Keratinocyte (primary cell): ENCODE measurements at regions not wholly inside any gene's neighbourhood (a gene's known extent, or its start where the extent isn't known, plus 50 kb on each side); places are given as distances from the start of the nearest gene placed in this dataset.
"Not testable (repeated sequence)": the region's sequence is repeated elsewhere in the genome, so short reads cannot be mapped to it uniquely, and the experiment has no call there.

ENCODE experiments used
- DNase-seq: peaks from one replicate; pipeline ENCODE4 v3.0.0-alpha.2; 2011; ENCODE audit warnings: low read depth, missing footprints, low spot score
- FAIRE-seq: peaks from 2 replicates; lab custom pipeline; 2011; peaks lifted over from hg19 to GRCh38; lab: Jason Lieb, UNC
- H2AFZ ChIP-seq: 2 replicates; pipeline ENCODE4 v1.6.0; 2012; ENCODE audit warnings: low read length, control low read depth, inconsistent platforms; ENCODE audit not compliant: control insufficient read depth
- H3K27ac ChIP-seq: 2 replicates; pipeline ENCODE4 v1.5.1; 2011; ENCODE audit warnings: low read length; ENCODE audit not compliant: control insufficient read depth, insufficient read depth
- H3K27me3 ChIP-seq: 3 replicates; pipeline ENCODE4 v1.6.0; 2011; ENCODE audit warnings: low read length; ENCODE audit not compliant: control insufficient read depth, insufficient read depth; ENCODE audit errors: extremely low read depth
- H3K36me3 ChIP-seq, 2 experiments: 2 replicates in 1 of 2; 3 replicates in 1 of 2; pipeline ENCODE4 v1.5.1; 2011; ENCODE audit warnings: low read length in 2 of 2, mild to moderate bottlenecking in 1 of 2; ENCODE audit not compliant: control insufficient read depth in 2 of 2, insufficient read depth in 2 of 2; ENCODE audit errors: extremely low read depth in 1 of 2
- H3K4me1 ChIP-seq: 3 replicates; pipeline ENCODE4 v1.5.1; 2011; ENCODE audit warnings: low read length; ENCODE audit not compliant: control insufficient read depth, insufficient read depth; ENCODE audit errors: extremely low read depth
- H3K4me2 ChIP-seq: 3 replicates; pipeline ENCODE4 v1.6.0; 2011; ENCODE audit warnings: low read depth, low read length; ENCODE audit not compliant: control insufficient read depth, insufficient read depth; ENCODE audit errors: extremely low read depth
- H3K4me3 ChIP-seq, 3 experiments: fragments of 200-600 bp in 1 of 3; sonication (generic) in 1 of 3; 2 replicates in 2 of 3; 3 replicates in 1 of 3; pipeline ENCODE4 v1.5.1; 2011 to 2016; ENCODE audit warnings: low read length in 3 of 3, mild to moderate bottlenecking in 3 of 3, control low read depth in 2 of 3, inconsistent platforms in 1 of 3, low read depth in 1 of 3, mixed read lengths in 1 of 3, mixed run types in 1 of 3, moderate library complexity in 1 of 3; ENCODE audit not compliant: control insufficient read depth in 2 of 3, insufficient read depth in 2 of 3; ENCODE audit errors: extremely low read depth in 1 of 3
- H3K79me2 ChIP-seq: 2 replicates; pipeline ENCODE4 v1.6.0; 2012; ENCODE audit warnings: low read length; ENCODE audit not compliant: control insufficient read depth, insufficient read depth
- H3K9ac ChIP-seq: 3 replicates; pipeline ENCODE4 v1.6.0; 2011; ENCODE audit warnings: low read length; ENCODE audit not compliant: control insufficient read depth, insufficient read depth; ENCODE audit errors: extremely low read depth
- H3K9me1 ChIP-seq: 3 replicates; pipeline ENCODE4 v1.6.0; 2011; ENCODE audit warnings: low read length; ENCODE audit not compliant: control insufficient read depth, insufficient read depth; ENCODE audit errors: extremely low read depth
- H3K9me3 ChIP-seq: 2 replicates; pipeline ENCODE4 v1.5.1; 2012; ENCODE audit warnings: low read depth, low read length; ENCODE audit not compliant: control insufficient read depth
- H4K20me1 ChIP-seq: 3 replicates; pipeline ENCODE4 v1.6.0; 2011; ENCODE audit warnings: low read length; ENCODE audit not compliant: control insufficient read depth, insufficient read depth; ENCODE audit errors: extremely low read depth
- EZH2 ChIP-seq: IDR thresholded peaks from one replicate; pipeline ENCODE4 v1.6.1; 2012; ENCODE audit warnings: inconsistent platforms, mild to moderate bottlenecking, low read length, moderate library complexity
- dilution Hi-C: fragments of 300-500 bp; cut with MboI; formaldehyde crosslinking; loops from one replicate; pipeline ENCODE4 v1.7.0; 2020; ENCODE audit warnings: low sequenced_read_pairs; ENCODE audit not compliant: extremely low pct_ligation_motif_present
- TF ChIP-seq, protein P1 (sequence below), 3 experiments: IDR thresholded peaks in 1 of 3; conservative IDR thresholded peaks in 1 of 3; optimal IDR thresholded peaks in 1 of 3; 2 replicates in 2 of 3; 3 replicates in 1 of 3; pipeline versions ENCODE3 to v1.5.1; 2011; ENCODE audit warnings: low read length in 3 of 3, mild to moderate bottlenecking in 3 of 3, moderate library complexity in 2 of 3, control low read depth in 1 of 3, inconsistent platforms in 1 of 3; ENCODE audit not compliant: insufficient read depth in 2 of 3; ENCODE audit errors: extremely low read depth in 1 of 3

DNA sequence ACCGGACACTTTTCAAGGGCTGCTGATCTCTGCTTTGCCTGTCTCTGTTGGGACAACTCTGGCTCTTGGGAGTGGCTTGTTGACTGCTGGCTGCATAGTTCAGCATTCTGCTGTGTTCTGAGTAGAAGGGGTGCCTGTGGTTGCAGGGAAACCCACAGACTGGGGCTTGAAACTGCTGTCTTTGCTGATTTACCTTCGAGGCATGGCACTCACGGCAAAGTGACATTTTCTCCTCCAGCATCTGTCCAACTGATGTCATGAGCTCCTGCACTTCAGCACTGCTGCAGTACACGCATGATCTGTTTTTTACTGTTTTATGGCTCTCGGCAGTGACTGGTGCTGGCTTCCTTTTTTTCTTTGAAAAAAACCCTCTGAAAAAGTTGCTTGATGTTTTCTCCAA lies 69.2 kb downstream of the SPATA31D1 start:
- dilution Hi-C loops: no loop called here
- FAIRE-seq: no peak
- H3K79me2 ChIP-seq: no peaks in the 10 kb centered on the region

DNA sequence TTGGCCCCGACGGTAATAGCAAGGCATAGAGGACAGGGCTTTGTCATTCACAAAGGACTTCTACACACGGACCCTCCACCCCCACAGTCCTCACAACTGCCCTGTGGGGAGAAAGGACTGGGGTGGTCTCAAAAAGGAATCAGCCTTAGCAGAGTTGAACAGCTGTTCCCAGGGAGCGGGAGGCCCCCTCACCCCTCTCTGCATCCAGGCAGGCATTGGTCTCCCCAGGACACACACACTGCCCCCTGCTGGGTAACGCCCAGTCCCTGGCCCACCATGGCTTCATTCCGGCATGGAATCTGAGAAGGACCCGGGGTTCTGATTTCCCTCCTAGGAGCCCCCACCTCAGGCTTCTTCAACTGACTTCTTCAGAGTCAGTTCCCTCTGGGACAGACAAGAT lies 73.2 kb downstream of the SPATA31D1 start:
- H3K27me3 ChIP-seq, FAIRE-seq, H3K4me2 ChIP-seq, H3K36me3 ChIP-seq, dilution Hi-C loops, H3K79me2 ChIP-seq, H2AFZ ChIP-seq, DNase-seq, H4K20me1 ChIP-seq, H3K4me1 ChIP-seq, H3K4me3 ChIP-seq, H3K9ac ChIP-seq, H3K9me1 ChIP-seq, H3K27ac ChIP-seq, H3K9me3 ChIP-seq: not testable (repeated sequence)

More for the DNA sequence above, 69.2 kb downstream of the SPATA31D1 start:
- Histone ChIP-seq H3K27me3 (no peaks in the 10 kb centered on the region), H4K20me1 (no peaks in the 10 kb centered on the region), H2AFZ (no peak overlapping the region), H3K36me3 (no peaks in the 10 kb centered on the region), H3K4me3 (no peak overlapping the region), H3K4me2 (no peak overlapping the region), H3K9ac (no peak overlapping the region), H3K9me1 (no peaks in the 10 kb centered on the region), H3K4me1 (no peaks in the 10 kb centered on the region), H3K27ac (no peak overlapping the region), H3K9me3 (no peaks in the 10 kb centered on the region)
- TF ChIP-seq, protein P1, sequence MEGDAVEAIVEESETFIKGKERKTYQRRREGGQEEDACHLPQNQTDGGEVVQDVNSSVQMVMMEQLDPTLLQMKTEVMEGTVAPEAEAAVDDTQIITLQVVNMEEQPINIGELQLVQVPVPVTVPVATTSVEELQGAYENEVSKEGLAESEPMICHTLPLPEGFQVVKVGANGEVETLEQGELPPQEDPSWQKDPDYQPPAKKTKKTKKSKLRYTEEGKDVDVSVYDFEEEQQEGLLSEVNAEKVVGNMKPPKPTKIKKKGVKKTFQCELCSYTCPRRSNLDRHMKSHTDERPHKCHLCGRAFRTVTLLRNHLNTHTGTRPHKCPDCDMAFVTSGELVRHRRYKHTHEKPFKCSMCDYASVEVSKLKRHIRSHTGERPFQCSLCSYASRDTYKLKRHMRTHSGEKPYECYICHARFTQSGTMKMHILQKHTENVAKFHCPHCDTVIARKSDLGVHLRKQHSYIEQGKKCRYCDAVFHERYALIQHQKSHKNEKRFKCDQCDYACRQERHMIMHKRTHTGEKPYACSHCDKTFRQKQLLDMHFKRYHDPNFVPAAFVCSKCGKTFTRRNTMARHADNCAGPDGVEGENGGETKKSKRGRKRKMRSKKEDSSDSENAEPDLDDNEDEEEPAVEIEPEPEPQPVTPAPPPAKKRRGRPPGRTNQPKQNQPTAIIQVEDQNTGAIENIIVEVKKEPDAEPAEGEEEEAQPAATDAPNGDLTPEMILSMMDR (optimal IDR thresholded peaks at IDR 0.05 in 1 of 3, IDR thresholded peaks at IDR 0.05 in 1 of 3, conservative IDR thresholded peaks at IDR 0.05 in 1 of 3; ENCODE audit: extremely low read depth in 1 of 3, insufficient read depth in 2 of 3, low read length in 3 of 3): no peak
- no peak for TF ChIP-seq EZH2
- no peak for DNase-seq

DNA sequence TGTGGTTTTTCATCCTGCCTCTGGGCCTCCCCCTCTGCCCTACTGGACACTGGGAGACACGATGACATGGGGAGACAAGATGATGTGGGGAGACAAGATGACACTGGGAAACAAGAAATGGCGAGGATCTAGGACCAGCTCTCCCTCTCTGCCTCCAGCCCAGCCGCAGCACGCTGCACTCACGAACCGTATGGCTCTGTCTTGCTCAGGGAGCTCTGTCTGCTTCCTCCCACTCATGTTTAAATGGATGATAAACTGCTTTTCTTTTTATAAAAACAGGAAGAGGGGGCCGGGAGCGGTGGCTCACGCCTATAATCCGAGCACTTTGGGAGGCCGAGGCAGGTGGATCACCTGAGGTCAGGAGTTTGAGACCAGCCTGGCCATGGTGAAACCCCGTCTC lies 73.7 kb downstream of the SPATA31D1 start:
- Histone ChIP-seq H4K20me1 (no peaks in the 10 kb centered on the region), H3K9me3 (no peaks in the 10 kb centered on the region), H3K4me3 (no peak overlapping the region), H3K4me1 (no peaks in the 10 kb centered on the region), H3K36me3 (no peaks in the 10 kb centered on the region), H3K9me1 (no peaks in the 10 kb centered on the region), H3K79me2 (no peaks in the 10 kb centered on the region), H2AFZ (no peak overlapping the region), H3K27ac (no peak overlapping the region), H3K9ac (no peak overlapping the region), H3K4me2 (no peak overlapping the region), H3K27me3 (no peaks in the 10 kb centered on the region)
- dilution Hi-C loops: no loop called here
- TF ChIP-seq, protein P1 (optimal IDR thresholded peaks at IDR 0.05 in 1 of 3, IDR thresholded peaks at IDR 0.05 in 1 of 3, conservative IDR thresholded peaks at IDR 0.05 in 1 of 3; ENCODE audit: extremely low read depth in 1 of 3, insufficient read depth in 2 of 3, low read length in 3 of 3): no peak
- no peak for TF ChIP-seq EZH2
- FAIRE-seq (no peak), DNase-seq (no peak)
